HT-29 (cell line): ENCODE measurements at regions not wholly inside any gene's neighbourhood (a gene's known extent, or its start where the extent isn't known, plus 50 kb on each side); places are given as distances from the start of the nearest gene placed in this dataset.
"Not testable (repeated sequence)": the region's sequence is repeated elsewhere in the genome, so short reads cannot be mapped to it uniquely, and the experiment has no call there.

Experiments used
- DNase-seq: peaks from one replicate; pipeline ENCODE4 v3.0.0-alpha.2; 2015; ENCODE audit warnings: low spot score

- DNase-seq = no peak
These were observed 512.7 kb downstream of the IRS1 start for GRCh38 chr2:226286916-226287315.

DNA sequence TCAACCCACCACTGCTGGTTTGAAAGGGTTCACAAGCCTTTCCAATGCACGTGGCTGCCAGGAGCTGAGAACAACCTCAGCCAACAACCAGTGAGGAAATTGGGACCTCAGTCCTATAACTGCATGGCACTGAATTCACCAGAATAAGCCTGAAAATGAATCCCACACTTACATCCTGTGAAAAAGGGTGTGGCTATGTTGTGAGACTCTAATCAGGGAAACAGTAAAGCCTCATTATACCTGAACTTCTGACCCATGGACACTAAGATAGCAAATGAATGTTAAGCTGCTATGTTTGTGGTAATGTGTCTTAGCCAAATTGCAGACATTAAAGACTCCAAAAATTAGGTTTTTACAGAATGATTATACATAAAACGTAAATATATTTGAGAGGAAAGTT, 515.8 kb downstream of the IRS1 start:
- no peak for DNase-seq

- DNase-seq = no peak
These were observed 517.5 kb downstream of the IRS1 start for GRCh38 chr2:226282151-226282550.

- not testable (repeated sequence) for DNase-seq
These were observed 519.5 kb downstream of the IRS1 start for GRCh38 chr2:226280136-226280535.

- no peak for DNase-seq
These were observed 524.4 kb downstream of the IRS1 start for GRCh38 chr2:226275215-226275614.

DNA sequence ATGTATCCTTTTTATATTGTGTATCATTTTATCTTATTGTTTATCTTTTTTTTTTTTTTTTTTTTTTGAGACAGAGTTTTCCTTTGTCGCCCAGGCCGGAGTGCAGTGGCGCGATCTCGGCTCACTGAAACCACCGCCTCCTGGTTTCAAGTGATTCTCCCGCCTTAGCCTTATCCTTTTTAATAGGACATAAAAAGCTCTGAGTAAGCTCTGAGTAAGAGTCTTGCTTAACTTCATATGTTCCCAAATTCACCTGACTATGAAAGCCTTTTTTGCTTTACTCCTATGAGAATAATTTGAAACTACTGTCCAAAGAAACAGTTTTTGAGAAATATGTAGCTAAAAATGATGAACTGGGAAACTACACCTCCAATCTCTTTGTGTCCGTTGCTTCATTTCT, 525.5 kb downstream of the IRS1 start:
- DNase-seq = no peak

DNA sequence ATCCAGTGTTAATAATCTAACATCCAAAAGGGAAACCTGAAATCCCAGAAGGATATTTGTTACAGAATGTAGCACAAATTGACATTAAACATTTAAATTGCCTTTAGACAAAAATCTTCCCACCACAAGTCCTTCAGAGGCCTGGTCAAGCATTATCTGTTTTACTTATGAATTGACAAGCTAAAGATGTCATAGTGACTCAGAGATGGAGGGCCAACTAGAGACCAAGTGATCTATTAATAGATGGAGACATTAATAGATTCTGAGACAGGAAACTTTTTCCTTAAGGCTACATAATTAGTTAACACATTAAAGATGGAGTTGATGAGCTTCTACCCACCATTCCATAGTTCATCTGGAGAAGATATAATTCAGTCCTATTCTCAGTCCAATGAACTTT, 526.2 kb downstream of the IRS1 start:
- DNase-seq = no peak

- no peak for DNase-seq
These were observed 527.2 kb downstream of the IRS1 start for GRCh38 chr2:226272435-226272834.

- no peak for DNase-seq
These were observed 529.1 kb downstream of the IRS1 start for GRCh38 chr2:226270285-226271058.

DNA sequence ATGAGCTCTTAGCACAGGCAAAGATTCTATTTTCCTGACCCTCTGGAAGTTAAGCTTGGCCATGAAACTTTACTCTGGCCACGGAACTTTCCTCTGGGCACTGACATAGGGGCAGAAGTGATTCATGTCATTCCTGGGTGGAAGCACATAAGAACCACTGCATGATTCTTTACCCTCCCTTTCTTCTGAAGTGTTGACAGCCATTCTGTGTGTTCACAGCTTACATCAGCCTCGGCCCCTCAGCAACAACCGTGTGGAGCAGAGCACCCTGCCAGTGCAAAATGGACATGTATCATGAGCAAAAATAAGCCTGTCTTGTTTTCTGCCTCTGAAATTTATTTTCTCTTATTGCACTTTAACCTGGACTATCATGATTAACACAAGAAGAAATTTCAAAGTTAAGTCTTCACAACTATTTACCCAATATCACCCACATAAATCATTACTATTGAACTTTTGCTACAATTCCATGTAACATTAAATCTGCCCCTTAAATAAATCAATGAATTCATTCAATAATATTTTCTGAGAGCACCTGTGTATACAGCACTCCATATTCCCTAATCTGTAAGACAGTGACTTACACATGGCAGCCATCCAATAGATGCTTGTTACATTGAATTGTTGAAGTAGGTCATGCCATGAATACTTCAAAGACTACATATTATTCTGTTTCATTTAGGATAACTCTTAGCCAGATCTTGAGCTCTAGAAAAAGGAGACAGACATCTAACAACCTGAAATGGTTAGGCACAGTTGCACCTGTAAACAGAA, 531.9 kb downstream of the IRS1 start:
- DNase-seq = no peak

GRCh38 chr2:226256709-226257376, 542.8 kb downstream of the IRS1 start:
- DNase-seq = no peak

- DNase-seq = peak; percentile 26
These were observed 543.4 kb downstream of the IRS1 start for GRCh38 chr2:226256237-226256636.

DNA sequence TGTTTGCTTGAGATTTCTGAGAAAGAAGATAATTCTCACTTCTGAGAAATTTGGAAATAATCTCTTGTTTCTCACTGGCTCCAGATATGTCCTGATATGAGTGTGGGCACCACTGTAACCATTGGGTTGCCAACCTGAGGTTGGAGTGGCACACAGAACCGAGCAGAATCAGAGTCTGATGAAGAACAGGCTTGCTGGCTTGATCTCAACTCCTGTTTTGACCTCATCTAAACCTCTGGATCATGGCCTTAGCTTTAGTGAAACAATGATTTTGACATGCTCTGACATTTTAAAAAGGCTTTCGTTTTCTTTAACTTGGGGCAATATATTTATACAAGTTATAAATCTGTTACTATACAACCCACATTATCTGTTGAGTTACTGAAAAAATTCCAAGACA, 548.0 kb downstream of the IRS1 start:
- DNase-seq = no peak

DNA sequence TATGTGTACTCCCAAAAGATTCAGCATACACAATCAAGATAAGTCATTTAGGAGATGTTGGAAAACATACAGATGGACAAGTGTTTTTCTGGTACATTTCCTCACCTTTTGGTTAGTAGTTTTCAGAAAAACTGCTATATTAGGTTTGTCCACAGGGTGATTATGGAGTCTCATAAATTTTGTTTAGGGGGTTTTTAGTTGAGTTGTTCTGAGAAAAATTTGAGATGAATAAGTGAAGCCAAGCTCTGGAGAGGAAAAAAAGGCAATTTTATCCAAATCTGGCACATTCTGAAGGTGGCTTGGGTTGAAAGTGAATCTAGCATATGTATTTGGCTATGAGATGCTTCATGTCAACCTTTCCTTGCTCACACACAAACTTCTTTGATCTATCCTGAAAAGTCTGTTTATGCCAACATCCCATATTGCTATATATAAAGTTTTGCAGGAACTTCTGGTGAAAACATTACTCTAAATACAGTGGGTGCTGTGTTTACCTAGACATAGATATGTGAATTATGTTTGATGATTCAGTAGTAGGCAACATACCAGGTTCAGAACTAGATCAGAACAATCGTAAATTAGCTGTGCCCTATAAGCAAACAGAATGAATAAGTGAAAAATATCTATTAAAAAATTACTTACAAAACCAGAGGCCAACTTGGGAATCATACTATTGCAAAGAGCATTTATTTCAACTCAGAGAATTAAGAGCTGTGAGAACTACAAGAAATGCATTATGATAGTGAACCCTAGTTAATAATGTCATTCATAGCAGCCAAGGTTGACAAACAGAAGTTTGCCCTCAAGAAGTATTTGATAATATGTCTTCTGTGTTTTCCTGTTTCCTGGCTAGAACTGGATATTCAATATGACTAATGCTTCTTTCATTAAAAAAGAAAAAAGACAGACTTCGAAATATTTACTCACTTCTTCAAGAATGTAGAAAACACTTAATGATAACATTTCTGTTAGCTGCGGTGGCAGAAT, 552.0 kb downstream of the IRS1 start:
- DNase-seq = peak; percentile 58

DNA sequence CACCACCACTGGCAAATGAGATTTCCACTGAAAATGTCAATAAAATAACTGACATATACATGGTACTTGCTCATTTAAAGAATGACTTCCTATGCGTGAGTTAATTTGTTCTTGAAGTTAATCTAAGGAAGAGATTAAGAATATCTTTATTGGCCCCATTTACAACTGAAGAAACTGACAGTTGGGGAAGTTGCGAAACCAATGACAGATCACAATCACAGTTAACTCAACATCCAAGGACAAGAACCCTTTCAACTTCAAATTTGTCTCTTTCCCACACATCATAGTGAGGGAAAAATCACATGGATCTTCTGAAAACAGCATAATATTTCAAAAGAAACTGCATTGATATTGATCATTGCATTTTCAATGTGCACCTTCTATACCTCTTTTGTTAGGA, 565.4 kb downstream of the IRS1 start:
- DNase-seq = no peak

DNA sequence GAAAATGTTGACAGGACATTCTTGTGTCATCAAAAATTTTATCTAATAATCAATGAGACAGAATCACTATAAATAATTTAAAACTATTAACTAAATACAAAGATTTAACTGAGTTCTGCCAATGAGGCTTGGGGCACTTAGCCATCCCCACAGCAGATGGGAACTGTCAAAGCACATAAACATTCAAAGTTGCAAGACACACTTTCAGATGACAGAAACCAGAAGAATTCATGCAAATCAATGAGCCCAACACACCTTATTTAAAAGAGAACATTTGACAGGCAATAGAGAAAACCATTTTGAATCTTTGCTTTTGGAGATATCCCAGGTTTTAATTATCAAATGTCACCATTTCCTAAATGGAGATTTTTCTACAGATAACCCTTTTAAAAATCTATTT, 566.2 kb downstream of the IRS1 start:
- DNase-seq = no peak

DNA sequence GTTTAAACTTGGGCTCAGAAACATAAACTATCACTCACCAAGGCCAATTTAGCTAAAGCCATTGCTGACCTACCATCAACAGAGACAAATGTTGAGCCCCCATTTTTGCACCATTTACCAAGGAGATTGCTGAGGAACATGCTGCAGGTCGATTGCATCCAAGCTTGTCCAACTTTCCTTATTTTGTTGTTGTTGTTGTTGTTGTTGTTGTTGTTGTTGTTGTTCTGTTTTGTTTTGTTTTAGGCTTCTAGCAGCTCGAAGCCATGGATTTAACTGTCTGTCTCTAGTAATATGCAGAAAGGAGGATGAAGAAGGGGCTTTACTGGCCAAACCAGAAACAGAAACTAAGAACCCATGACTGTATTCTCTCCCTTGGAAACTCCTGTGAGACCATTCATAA, 571.5 kb downstream of the IRS1 start:
- DNase-seq = no peak

- no peak for DNase-seq
These were observed 572.3 kb downstream of the IRS1 start for GRCh38 chr2:226227341-226227740.

GRCh38 chr2:226223704-226224103, 575.9 kb downstream of the IRS1 start:
- no peak for DNase-seq

DNA sequence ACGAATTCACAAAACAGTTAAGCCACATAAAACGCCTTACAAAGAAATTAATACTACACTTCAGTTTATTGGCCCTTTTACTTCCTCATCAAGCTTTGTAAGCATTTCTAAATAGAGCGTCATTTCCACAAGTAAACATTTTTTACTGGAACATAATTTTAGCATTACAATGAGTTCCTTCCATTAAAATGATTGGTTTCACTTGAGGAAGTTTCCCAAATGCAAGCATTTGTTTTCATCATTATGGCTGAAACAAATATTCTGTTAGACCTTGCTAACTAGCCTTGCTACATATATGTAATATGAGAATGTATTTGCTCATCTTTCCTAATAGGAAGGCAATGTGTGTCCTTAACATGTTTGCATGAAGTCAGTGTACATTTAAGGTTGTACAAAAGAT, 579.1 kb downstream of the IRS1 start:
- peak; percentile 12 for DNase-seq

DNA sequence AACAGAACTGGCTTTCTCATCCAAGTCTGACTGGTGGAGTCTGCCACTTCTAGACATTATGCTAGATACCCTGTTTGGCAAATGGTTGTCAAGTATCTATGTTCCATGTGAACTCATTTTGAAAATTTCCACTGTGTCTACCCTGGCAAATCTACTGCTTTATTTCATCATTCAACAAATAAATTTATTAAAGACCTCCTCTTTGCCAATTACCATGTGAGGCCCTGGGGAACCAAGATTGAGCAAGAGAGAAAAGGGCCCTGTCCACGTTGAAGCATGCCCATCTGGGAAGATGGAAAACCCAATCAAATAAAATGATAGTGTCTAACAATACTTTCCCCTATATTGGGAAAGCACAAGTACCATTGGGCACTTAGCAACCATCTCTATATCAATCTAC, 582.4 kb downstream of the IRS1 start:
- no peak for DNase-seq
